Smooth muscle cell (in vitro differentiated cells): ENCODE measurements at regions not wholly inside any gene's neighbourhood (a gene's known extent, or its start where the extent isn't known, plus 50 kb on each side); places are given as distances from the start of the nearest gene placed in this dataset.

Experiments
- DNase-seq: peaks from one replicate; lab custom pipeline; 2025; ENCODE audit not compliant: unreplicated experiment; lab: John Stamatoyannopoulos, UW
- H2AFZ ChIP-seq: fragments of 200-600 bp; sonication (generic); 2 replicates; pipeline ENCODE4 v1.6.0; 2016; ENCODE audit warnings: antibody characterized with exemption, low read depth, mild to moderate bottlenecking
- H3F3A ChIP-seq: fragments of 200-600 bp; sonication (generic); 2 replicates; pipeline ENCODE4 v1.6.0; 2017; ENCODE audit warnings: antibody characterized with exemption, low read depth
- H3K27ac ChIP-seq: fragments of 200-600 bp; sonication (generic); 2 replicates; pipeline ENCODE4 v1.5.1; 2016; ENCODE audit warnings: low read depth, mild to moderate bottlenecking
- H3K27me3 ChIP-seq: fragments of 200-600 bp; sonication (generic); 2 replicates; pipeline ENCODE4 v1.6.1; 2016; ENCODE audit warnings: low read depth, mild to moderate bottlenecking
- H3K36me3 ChIP-seq: fragments of 200-600 bp; sonication (generic); 2 replicates; pipeline ENCODE4 v1.5.1; 2016; ENCODE audit warnings: low read depth
- H3K4me1 ChIP-seq: fragments of 200-600 bp; sonication (generic); 2 replicates; pipeline ENCODE4 v1.5.1; 2016; ENCODE audit warnings: low read depth
- H3K4me2 ChIP-seq: fragments of 200-600 bp; sonication (generic); 2 replicates; pipeline ENCODE4 v1.6.0; 2016; ENCODE audit warnings: mild to moderate bottlenecking
- H3K4me3 ChIP-seq: fragments of 200-600 bp; sonication (generic); 2 replicates; pipeline ENCODE4 v1.5.1; 2016; ENCODE audit warnings: mild to moderate bottlenecking
- H3K79me2 ChIP-seq: fragments of 200-600 bp; sonication (generic); 2 replicates; pipeline ENCODE4 v1.6.0; 2016; ENCODE audit warnings: low read depth, mild to moderate bottlenecking
- H3K9ac ChIP-seq: fragments of 200-600 bp; sonication (generic); 2 replicates; pipeline ENCODE4 v1.6.0; 2016; ENCODE audit warnings: low read depth
- H3K9me3 ChIP-seq: fragments of 200-600 bp; sonication (generic); replicated peaks from 2 replicates; pipeline ENCODE4 v1.5.1; 2016; ENCODE audit warnings: low read depth
- H4K20me1 ChIP-seq: fragments of 200-600 bp; sonication (generic); 2 replicates; pipeline ENCODE4 v1.6.0; 2016; ENCODE audit warnings: low read depth
- CTCF ChIP-seq: fragments of 200-600 bp; sonication (generic); IDR thresholded peaks from 2 replicates; pipeline ENCODE4 v1.5.1; 2017; ENCODE audit warnings: borderline replicate concordance, mild to moderate bottlenecking, antibody characterized with exemption; ENCODE audit not compliant: insufficient read depth, poor library complexity, severe bottlenecking
- WGBS: methylation state at CpG from one replicate; pipeline ENCODE4 v1.1.7; 2016; ENCODE audit warnings: low lambda C conversion rate; 5-methylcytosine and 5-hydroxymethylcytosine counted together

- Histone ChIP-seq H3K4me2 (no peak overlapping the region), H3K79me2 (no peaks in the 10 kb centered on the region), H3K36me3 (no peaks in the 10 kb centered on the region), H4K20me1 (no peaks in the 10 kb centered on the region), H3K4me1 (no peaks in the 10 kb centered on the region), H3K27ac (no peak overlapping the region), H2AFZ (no peak overlapping the region), H3K4me3 (no peak overlapping the region), H3K9ac (no peak overlapping the region), H3K9me3 (no peaks in the 10 kb centered on the region), H3K27me3 (no peaks in the 10 kb centered on the region), H3F3A (no peaks in the 10 kb centered on the region)
- no peak for TF ChIP-seq CTCF
- no peak for DNase-seq
- WGBS: 97% methylated on average over 4 of the region's 4 CpGs
Observed at GRCh38 chr20:54846948-54847347, 371.6 kb downstream of the DOK5 start.

GRCh38 chr20:54844346-54844745 is 369.0 kb downstream of the DOK5 start:
- no peaks in the 10 kb centered on the region for H3F3A ChIP-seq
- no peak overlapping the region for H3K9ac ChIP-seq
- H3K9me3 ChIP-seq: no peaks in the 10 kb centered on the region
- no peaks in the 10 kb centered on the region for H3K4me1 ChIP-seq
- DNase-seq: no peak
- TF ChIP-seq CTCF: no peak
- no peaks in the 10 kb centered on the region for H3K27me3 ChIP-seq
- H4K20me1 ChIP-seq: no peaks in the 10 kb centered on the region
- H3K36me3 ChIP-seq: no peaks in the 10 kb centered on the region
- no peak overlapping the region for H3K27ac ChIP-seq
- no peak overlapping the region for H3K4me2 ChIP-seq
- H3K4me3 ChIP-seq: no peak overlapping the region
- WGBS: 92% methylated on average over 2 of the region's 2 CpGs
- H2AFZ ChIP-seq: no peak overlapping the region
- H3K79me2 ChIP-seq: no peaks in the 10 kb centered on the region

- Histone ChIP-seq H3K27ac (no peak overlapping the region), H3K4me1 (no peaks in the 10 kb centered on the region), H3K79me2 (no peaks in the 10 kb centered on the region), H2AFZ (no peak overlapping the region), H4K20me1 (no peaks in the 10 kb centered on the region), H3K9ac (no peak overlapping the region), H3K4me3 (no peak overlapping the region), H3K4me2 (no peak overlapping the region), H3K36me3 (no peaks in the 10 kb centered on the region), H3F3A (no peaks in the 10 kb centered on the region), H3K9me3 (no peaks in the 10 kb centered on the region), H3K27me3 (no peaks in the 10 kb centered on the region)
- no peak for DNase-seq
- 35% methylated on average over 5 of the region's 5 CpGs for WGBS
- TF ChIP-seq CTCF: no peak
Observed at GRCh38 chr20:54843865-54844264, 368.5 kb downstream of the DOK5 start.

GRCh38 chr20:54843431-54843830 is 368.0 kb downstream of the DOK5 start:
- Histone ChIP-seq H2AFZ (no peak overlapping the region), H3K4me3 (no peak overlapping the region), H4K20me1 (no peaks in the 10 kb centered on the region), H3K36me3 (no peaks in the 10 kb centered on the region), H3K4me1 (no peaks in the 10 kb centered on the region), H3K9ac (no peak overlapping the region), H3F3A (no peaks in the 10 kb centered on the region), H3K27me3 (no peaks in the 10 kb centered on the region), H3K79me2 (no peaks in the 10 kb centered on the region), H3K9me3 (no peaks in the 10 kb centered on the region), H3K27ac (no peak overlapping the region), H3K4me2 (no peak overlapping the region)
- WGBS: 74% methylated on average over 1 of the region's 1 CpG
- TF ChIP-seq CTCF: no peak
- DNase-seq: no peak
